HepG2 (cell line): ENCODE measurements at regions not wholly inside any gene's neighbourhood (a gene's known extent, or its start where the extent isn't known, plus 50 kb on each side); places are given as distances from the start of the nearest gene placed in this dataset.

ENCODE experiments used
- ATAC-seq: fragments of 200-7000 bp; cut with Tn5 transposase; 3 replicates; pipeline ENCODE4 v1.9.1; 2020; ENCODE audit warnings: mild to moderate bottlenecking, moderate library complexity
- BruUV-seq: library from RNA; stranded (reverse); fragments of 400-500 nt; replicated peaks from 2 replicates; lab custom pipeline; 2021; lab: Mats Ljungman, UMichigan
- CTCF ChIA-PET: fragments of 300-600 bp; formaldehyde crosslinking; extraction: SDS; loops from one replicate; lab custom pipeline; 2021; ENCODE audit warnings: low total read pairs, inconsistent platforms, low intra/inter-chr PET ratio; lab: Yijun Ruan, JAX
- POLR2A ChIA-PET: fragments of 350-600 bp; sonication (Branson Sonifier 250); formaldehyde crosslinking; loops from one replicate; lab custom pipeline; 2020; ENCODE audit warnings: antibody characterized with exemption, inconsistent platforms; lab: Yijun Ruan, JAX
- DNase-seq: peaks from one replicate; pipeline ENCODE4 v3.0.0-alpha.2; 2015; ENCODE audit warnings: low spot score
- FAIRE-seq: peaks from 3 replicates; lab custom pipeline; 2011; peaks lifted over from hg19 to GRCh38; lab: Jason Lieb, UNC
- H2AFZ ChIP-seq: one replicate; pipeline ENCODE4 v1.6.1; 2011; ENCODE audit warnings: low read length, inconsistent platforms
- H3K27ac ChIP-seq: fragments of 300-600 bp; 3 replicates; pipeline ENCODE4 v1.8.0; 2011; ENCODE audit warnings: mixed run types, mild to moderate bottlenecking, mixed read lengths, low read length, inconsistent platforms; ENCODE audit not compliant: insufficient read depth; ENCODE audit errors: extremely low read length
- H3K27me3 ChIP-seq, 2 experiments: fragments of 200-600 bp in 1 of 2; 2 replicates in 1 of 2; 3 replicates in 1 of 2; pipeline versions ENCODE4 v1.6.0 to v1.8.0; 2011; ENCODE audit warnings: low read length in 2 of 2, mild to moderate bottlenecking in 2 of 2, moderate library complexity in 2 of 2, inconsistent platforms in 1 of 2; ENCODE audit not compliant: insufficient read depth in 2 of 2, control insufficient read depth in 1 of 2
- H3K36me3 ChIP-seq, 2 experiments: fragments of 200-600 bp in 1 of 2; replicated peaks in 1 of 2; 2 replicates in 1 of 2; 3 replicates in 1 of 2; pipeline versions ENCODE4 v1.5.1 to v1.8.0; 2011; ENCODE audit warnings: low read length in 2 of 2, inconsistent platforms in 1 of 2; ENCODE audit not compliant: insufficient read depth in 2 of 2, control insufficient read depth in 1 of 2
- H3K4me1 ChIP-seq: 2 replicates; pipeline ENCODE4 v1.5.1; 2012; ENCODE audit warnings: low read length, inconsistent platforms; ENCODE audit not compliant: insufficient read depth
- H3K4me2 ChIP-seq: 2 replicates; pipeline ENCODE4 v1.6.0; 2011; ENCODE audit warnings: low read depth, low read length, inconsistent platforms
- H3K4me3 ChIP-seq, 3 experiments: fragments of 200-600 bp in 1 of 3; sonication (generic), shearing (Covaris generic) in 1 of 3; replicated peaks in 1 of 3; 2 replicates each; pipeline ENCODE4 v1.5.1; 2011 to 2016; ENCODE audit warnings: low read length in 3 of 3, inconsistent platforms in 2 of 3, low read depth in 2 of 3, mild to moderate bottlenecking in 2 of 3, control low read depth in 1 of 3, mixed read lengths in 1 of 3; ENCODE audit not compliant: insufficient read depth in 1 of 3
- H3K79me2 ChIP-seq: one replicate; pipeline ENCODE4 v1.6.1; 2011; ENCODE audit warnings: low read length, inconsistent platforms; ENCODE audit not compliant: insufficient read depth
- H3K9ac ChIP-seq: 2 replicates; pipeline ENCODE4 v1.6.0; 2011; ENCODE audit warnings: mild to moderate bottlenecking, low read depth, low read length, inconsistent platforms; ENCODE audit not compliant: insufficient read depth
- H3K9me3 ChIP-seq: 2 replicates; pipeline ENCODE4 v1.5.1; 2012; ENCODE audit warnings: mild to moderate bottlenecking, low read length
- H4K20me1 ChIP-seq: 2 replicates; pipeline ENCODE4 v1.6.0; 2011; ENCODE audit warnings: inconsistent platforms, mild to moderate bottlenecking, low read length, moderate library complexity; ENCODE audit not compliant: insufficient read depth
- WGBS: methylation state at CpG from one replicate; pipeline ENCODE4 v1.1.6; 2017; ENCODE audit warnings: low lambda C conversion rate; 5-methylcytosine and 5-hydroxymethylcytosine counted together
- in situ Hi-C: cut with HindIII; loops from 2 replicates; pipeline ENCODE4 v1.10.0; 2017; ENCODE audit warnings: low pct_unique_long_range_greater_than_20kb; ENCODE audit not compliant: extremely low pct_ligation_motif_present
- intact Hi-C: fragments of 100-400 bp; cut with micrococcal nuclease; formaldehyde crosslinking; loops from one replicate; pipeline ENCODE4 v1.10.0; 2022; ENCODE audit not compliant: unreplicated experiment
- TF ChIP-seq, protein P1 (sequence below): IDR thresholded peaks from 2 replicates; pipeline ENCODE4 v1.6.1; 2016; ENCODE audit warnings: low read depth, missing genetic modification reagents, missing compliant biosample characterization

DNA sequence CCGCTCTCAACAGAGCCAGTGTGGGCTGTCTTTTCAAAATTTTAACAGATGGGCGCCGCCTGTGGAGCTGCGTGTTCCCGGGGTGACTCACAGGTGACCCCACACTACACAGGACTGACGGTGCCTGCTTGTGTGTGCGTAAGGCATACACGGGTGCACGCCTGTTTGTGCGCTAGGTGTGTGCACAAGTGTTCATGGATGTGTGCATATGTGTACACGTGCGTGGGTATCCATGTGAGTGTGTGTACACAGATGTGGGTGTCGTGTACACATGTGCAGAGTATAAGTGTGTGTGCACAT lies 92.7 kb upstream of the SOX1 start:
- CTCF ChIA-PET = no interaction called here
- DNase-seq (no peak), ATAC-seq (no peak), FAIRE-seq (no peak)
- Histone ChIP-seq H3K4me1 (no peaks in the 10 kb centered on the region), H3K79me2 (no peaks in the 10 kb centered on the region), H2AFZ (no peak overlapping the region), H3K9ac (no peak overlapping the region), H3K4me3 (no peak overlapping the region), H3K36me3 (no peaks in the 10 kb centered on the region), H3K27me3 (peaks cover 3 to 44% of the 10 kb centered on the region in 2 experiments), H4K20me1 (no peaks in the 10 kb centered on the region), H3K27ac (no peak overlapping the region), H3K4me2 (no peak overlapping the region), H3K9me3 (peaks cover 13% of the 10 kb centered on the region; the same call in 1 of the 2 replicates)
- WGBS = 89% methylated on average over 5 of the region's 13 CpGs
- TF ChIP-seq, protein P1, sequence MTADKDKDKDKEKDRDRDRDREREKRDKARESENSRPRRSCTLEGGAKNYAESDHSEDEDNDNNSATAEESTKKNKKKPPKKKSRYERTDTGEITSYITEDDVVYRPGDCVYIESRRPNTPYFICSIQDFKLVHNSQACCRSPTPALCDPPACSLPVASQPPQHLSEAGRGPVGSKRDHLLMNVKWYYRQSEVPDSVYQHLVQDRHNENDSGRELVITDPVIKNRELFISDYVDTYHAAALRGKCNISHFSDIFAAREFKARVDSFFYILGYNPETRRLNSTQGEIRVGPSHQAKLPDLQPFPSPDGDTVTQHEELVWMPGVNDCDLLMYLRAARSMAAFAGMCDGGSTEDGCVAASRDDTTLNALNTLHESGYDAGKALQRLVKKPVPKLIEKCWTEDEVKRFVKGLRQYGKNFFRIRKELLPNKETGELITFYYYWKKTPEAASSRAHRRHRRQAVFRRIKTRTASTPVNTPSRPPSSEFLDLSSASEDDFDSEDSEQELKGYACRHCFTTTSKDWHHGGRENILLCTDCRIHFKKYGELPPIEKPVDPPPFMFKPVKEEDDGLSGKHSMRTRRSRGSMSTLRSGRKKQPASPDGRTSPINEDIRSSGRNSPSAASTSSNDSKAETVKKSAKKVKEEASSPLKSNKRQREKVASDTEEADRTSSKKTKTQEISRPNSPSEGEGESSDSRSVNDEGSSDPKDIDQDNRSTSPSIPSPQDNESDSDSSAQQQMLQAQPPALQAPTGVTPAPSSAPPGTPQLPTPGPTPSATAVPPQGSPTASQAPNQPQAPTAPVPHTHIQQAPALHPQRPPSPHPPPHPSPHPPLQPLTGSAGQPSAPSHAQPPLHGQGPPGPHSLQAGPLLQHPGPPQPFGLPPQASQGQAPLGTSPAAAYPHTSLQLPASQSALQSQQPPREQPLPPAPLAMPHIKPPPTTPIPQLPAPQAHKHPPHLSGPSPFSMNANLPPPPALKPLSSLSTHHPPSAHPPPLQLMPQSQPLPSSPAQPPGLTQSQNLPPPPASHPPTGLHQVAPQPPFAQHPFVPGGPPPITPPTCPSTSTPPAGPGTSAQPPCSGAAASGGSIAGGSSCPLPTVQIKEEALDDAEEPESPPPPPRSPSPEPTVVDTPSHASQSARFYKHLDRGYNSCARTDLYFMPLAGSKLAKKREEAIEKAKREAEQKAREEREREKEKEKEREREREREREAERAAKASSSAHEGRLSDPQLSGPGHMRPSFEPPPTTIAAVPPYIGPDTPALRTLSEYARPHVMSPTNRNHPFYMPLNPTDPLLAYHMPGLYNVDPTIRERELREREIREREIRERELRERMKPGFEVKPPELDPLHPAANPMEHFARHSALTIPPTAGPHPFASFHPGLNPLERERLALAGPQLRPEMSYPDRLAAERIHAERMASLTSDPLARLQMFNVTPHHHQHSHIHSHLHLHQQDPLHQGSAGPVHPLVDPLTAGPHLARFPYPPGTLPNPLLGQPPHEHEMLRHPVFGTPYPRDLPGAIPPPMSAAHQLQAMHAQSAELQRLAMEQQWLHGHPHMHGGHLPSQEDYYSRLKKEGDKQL (CRISPR knock-in tag) = no peak
- no TSS peak for BruUV-seq
- in situ Hi-C loops = no loop called here
- POLR2A ChIA-PET = no interaction called here
- intact Hi-C loops = no loop called here
